GM12865 (cell line): ENCODE measurements at regions not wholly inside any gene's neighbourhood (a gene's known extent, or its start where the extent isn't known, plus 50 kb on each side); places are given as distances from the start of the nearest gene placed in this dataset.
"Not testable (repeated sequence)": the region's sequence is repeated elsewhere in the genome, so short reads cannot be mapped to it uniquely, and the experiment has no call there.

Experiments used
- DNase-seq: peaks from one replicate; pipeline ENCODE4 v3.0.0; 2010; ENCODE audit warnings: low read depth
- H3K4me3 ChIP-seq: 2 replicates; pipeline ENCODE4 v1.5.1; 2011; ENCODE audit warnings: mild to moderate bottlenecking, low read depth, low read length, control low read depth
- CTCF ChIP-seq: IDR thresholded peaks from 2 replicates; pipeline ENCODE4 v1.5.1; 2011; ENCODE audit warnings: low read length, control low read depth, low read depth, inconsistent platforms; ENCODE audit not compliant: insufficient read depth; ENCODE audit errors: missing control alignments

GRCh38 chr15:79635149-79635771 is 203.1 kb downstream of the MINAR1 start:
- no peak overlapping the region for H3K4me3 ChIP-seq
- TF ChIP-seq CTCF, result no peak
- no peak for DNase-seq

- DNase-seq, result no peak
- TF ChIP-seq CTCF, result no peak
- H3K4me3 ChIP-seq, result no peak overlapping the region
Measured at GRCh38 chr15:79635897-79636561, 203.9 kb downstream of the MINAR1 start.

GRCh38 chr15:79640206-79640605 is 208.1 kb downstream of the MINAR1 start:
- DNase-seq, result no peak
- no peak overlapping the region for H3K4me3 ChIP-seq
- TF ChIP-seq CTCF, result no peak

- DNase-seq, result no peak
- H3K4me3 ChIP-seq, result no peak overlapping the region
- no peak for TF ChIP-seq CTCF
Measured at GRCh38 chr15:79641841-79642240, 209.7 kb downstream of the MINAR1 start.

GRCh38 chr15:79643393-79643792 is 211.3 kb downstream of the MINAR1 start:
- no peak overlapping the region for H3K4me3 ChIP-seq
- DNase-seq, result no peak
- TF ChIP-seq CTCF, result no peak

- no peak overlapping the region for H3K4me3 ChIP-seq
- DNase-seq, result no peak
- TF ChIP-seq CTCF, result no peak
Measured at GRCh38 chr15:79644091-79644490, 212.0 kb downstream of the MINAR1 start.

GRCh38 chr15:79652972-79653371 is 220.8 kb downstream of the MINAR1 start:
- not testable (repeated sequence) for H3K4me3 ChIP-seq, DNase-seq
